Cardiac muscle cell (in vitro differentiated cells and primary cell): ENCODE measurements at regions not wholly inside any gene's neighbourhood (a gene's known extent, or its start where the extent isn't known, plus 50 kb on each side); places are given as distances from the start of the nearest gene placed in this dataset.

Experiments used
- DNase-seq, 2 donors: peaks; one replicate each; pipeline versions ENCODE4 v3.0.0 to v3.0.0-alpha.2; 2010 to 2017; ENCODE audit warnings: low read depth in 1 of 2, low spot score in 1 of 2
- H3K27ac ChIP-seq: fragments of 200-600 bp; sonication (generic); 2 replicates; pipeline ENCODE4 v1.5.1; 2016
- H3K27me3 ChIP-seq: fragments of 200-600 bp; sonication (generic); 2 replicates; pipeline ENCODE4 v1.6.0; 2016; ENCODE audit warnings: control low read depth
- H3K36me3 ChIP-seq: fragments of 200-600 bp; sonication (generic); 2 replicates; pipeline ENCODE4 v1.5.1; 2016; ENCODE audit warnings: control low read depth
- H3K4me1 ChIP-seq: fragments of 200-600 bp; sonication (generic); 2 replicates; pipeline ENCODE4 v1.8.1; 2017; ENCODE audit warnings: low read depth, mild to moderate bottlenecking, mixed run types
- H3K4me3 ChIP-seq: fragments of 200-600 bp; sonication (generic); 2 replicates; pipeline ENCODE4 v1.5.1; 2016; ENCODE audit warnings: mild to moderate bottlenecking
- H3K9me3 ChIP-seq: fragments of 200-600 bp; sonication (generic); 2 replicates; pipeline ENCODE4 v1.5.1; 2017; ENCODE audit warnings: low read depth, mild to moderate bottlenecking, control low read depth
- CTCF ChIP-seq: IDR thresholded peaks from 2 replicates; pipeline ENCODE4 v1.5.1; 2012; ENCODE audit warnings: low read depth, mild to moderate bottlenecking, low read length

DNA sequence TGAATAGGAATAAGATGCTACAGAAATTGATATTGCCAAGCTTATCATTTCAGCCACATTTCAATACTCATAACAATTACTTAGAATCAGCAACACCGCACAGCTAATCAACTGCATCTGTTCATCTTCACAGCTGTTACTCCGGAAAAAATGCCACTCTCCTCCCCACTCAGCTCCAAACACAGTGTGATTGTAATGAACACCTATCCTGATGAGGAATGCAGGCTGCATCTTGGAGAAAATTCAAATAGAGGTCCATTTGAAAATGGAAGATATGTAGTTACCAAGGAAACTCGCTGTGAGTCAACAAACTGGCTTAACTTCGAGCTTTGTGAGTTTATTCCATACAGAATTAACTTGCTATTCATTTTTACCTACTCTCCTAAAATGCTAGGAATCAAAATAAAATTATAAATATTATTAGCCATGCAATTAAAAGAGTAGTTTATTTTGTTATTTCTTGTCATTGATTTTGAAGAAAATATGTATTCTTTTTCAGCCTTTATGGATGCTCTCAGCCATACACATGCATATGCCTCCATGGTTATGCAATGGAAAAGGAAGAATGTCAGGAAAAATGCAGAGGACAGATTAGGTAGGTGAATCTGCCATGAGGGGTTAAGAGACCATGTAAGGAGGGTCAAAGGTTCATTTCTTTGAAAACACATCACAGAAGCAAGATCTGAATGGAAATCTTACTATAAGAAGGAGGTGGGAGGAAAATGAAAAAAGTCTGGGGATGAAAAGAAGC is 267.2 kb downstream of the POM121L12 start:
- no peaks in the 10 kb centered on the region for H3K27me3 ChIP-seq
- no peak for TF ChIP-seq CTCF
- no peak for DNase-seq
- H3K4me3 ChIP-seq, result no peak overlapping the region
- no peaks in the 10 kb centered on the region for H3K9me3 ChIP-seq
- no peak overlapping the region for H3K27ac ChIP-seq
- no peaks in the 10 kb centered on the region for H3K36me3 ChIP-seq
- no peaks in the 10 kb centered on the region for H3K4me1 ChIP-seq

- TF ChIP-seq CTCF, result no peak
- no peak for DNase-seq
- Histone ChIP-seq H3K4me1 (no peaks in the 10 kb centered on the region), H3K36me3 (no peaks in the 10 kb centered on the region), H3K4me3 (no peak overlapping the region), H3K27ac (no peak overlapping the region), H3K27me3 (no peaks in the 10 kb centered on the region), H3K9me3 (no peaks in the 10 kb centered on the region)
Measured at GRCh38 chr7:53303781-53304180, 268.3 kb downstream of the POM121L12 start.

DNA sequence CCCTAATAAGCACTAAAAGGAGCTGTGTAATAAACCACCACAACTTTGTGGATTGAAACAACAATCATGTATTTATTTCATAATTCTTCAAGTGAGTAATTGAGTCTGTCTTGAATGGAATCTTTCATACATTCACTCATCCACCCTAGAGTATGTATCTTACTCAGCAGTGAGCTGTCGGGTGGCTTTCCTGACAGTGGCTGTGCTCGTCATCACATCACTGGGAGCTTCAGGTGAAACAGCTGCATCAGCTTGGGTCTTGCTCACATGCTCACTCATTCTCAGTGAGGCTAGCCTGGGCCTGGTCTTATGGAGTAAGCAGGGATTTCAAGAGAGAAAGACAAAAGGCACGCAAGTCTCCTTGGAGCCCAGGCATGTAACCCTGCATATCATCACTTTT is 271.4 kb downstream of the POM121L12 start:
- Histone ChIP-seq H3K36me3 (no peaks in the 10 kb centered on the region), H3K9me3 (no peaks in the 10 kb centered on the region), H3K27ac (no peak overlapping the region), H3K4me3 (no peak overlapping the region), H3K27me3 (no peaks in the 10 kb centered on the region), H3K4me1 (no peaks in the 10 kb centered on the region)
- TF ChIP-seq CTCF, result no peak
- DNase-seq, result no peak

DNA sequence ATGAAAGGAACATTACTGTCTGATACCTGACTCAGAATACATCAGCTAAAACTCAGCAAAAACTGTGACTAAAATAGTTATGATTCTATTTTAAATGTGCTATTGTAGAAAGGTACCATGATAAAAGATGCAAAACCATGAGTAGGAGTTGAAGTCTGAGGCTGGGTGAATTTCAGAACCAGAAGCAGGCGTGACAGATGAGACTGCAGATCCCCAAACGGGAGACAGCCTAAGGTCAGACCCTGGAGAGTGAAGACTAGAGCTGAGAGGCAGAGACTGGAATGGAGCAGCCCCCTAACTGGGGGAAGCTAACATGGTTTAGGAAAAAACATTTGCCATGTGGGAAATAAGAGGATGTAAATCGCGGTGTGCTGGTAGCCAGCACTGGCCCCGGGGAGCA is 275.8 kb downstream of the POM121L12 start:
- no peaks in the 10 kb centered on the region for H3K9me3 ChIP-seq
- no peaks in the 10 kb centered on the region for H3K27me3 ChIP-seq
- H3K4me3 ChIP-seq, result no peak overlapping the region
- H3K27ac ChIP-seq, result no peak overlapping the region
- no peaks in the 10 kb centered on the region for H3K36me3 ChIP-seq
- TF ChIP-seq CTCF, result no peak
- DNase-seq, result no peak
- no peaks in the 10 kb centered on the region for H3K4me1 ChIP-seq

DNA sequence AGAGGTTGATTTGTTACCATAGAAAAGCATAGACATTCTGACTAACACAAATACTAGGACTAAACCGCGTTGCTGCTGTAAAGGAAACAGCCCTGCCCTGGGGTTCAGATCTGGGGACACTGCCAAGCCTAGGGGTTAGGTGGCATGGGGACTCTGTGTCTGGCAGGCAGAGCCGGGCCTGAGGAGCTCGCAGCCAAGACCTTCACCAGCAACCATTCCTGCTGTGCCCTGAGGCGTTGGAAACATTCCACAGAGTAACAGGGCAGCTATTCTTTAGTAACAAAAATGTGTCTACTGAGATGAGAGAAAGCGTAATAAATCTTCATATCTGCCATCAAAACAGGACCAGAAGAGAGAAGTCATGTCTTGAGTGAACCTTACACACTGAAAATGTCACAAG is 280.5 kb downstream of the POM121L12 start:
- DNase-seq, result no peak
- no peak for TF ChIP-seq CTCF
- H3K36me3 ChIP-seq, result no peaks in the 10 kb centered on the region
- H3K4me3 ChIP-seq, result no peak overlapping the region
- no peaks in the 10 kb centered on the region for H3K4me1 ChIP-seq
- H3K9me3 ChIP-seq, result no peaks in the 10 kb centered on the region
- no peak overlapping the region for H3K27ac ChIP-seq
- H3K27me3 ChIP-seq, result no peaks in the 10 kb centered on the region
